GM06990 (cell line): ENCODE measurements at regions not wholly inside any gene's neighbourhood (a gene's known extent, or its start where the extent isn't known, plus 50 kb on each side); places are given as distances from the start of the nearest gene placed in this dataset.

ENCODE experiments used
- DNase-seq: peaks from one replicate; pipeline ENCODE4 v3.0.0-alpha.2; 2011; ENCODE audit not compliant: insufficient read length; ENCODE audit errors: extremely low read depth
- H3K27me3 ChIP-seq: replicated peaks from 2 replicates; pipeline ENCODE4 v1.6.0; 2011; ENCODE audit warnings: low read length; ENCODE audit not compliant: control insufficient read depth, insufficient read depth
- H3K36me3 ChIP-seq: 2 replicates; pipeline ENCODE4 v1.5.1; 2011; ENCODE audit warnings: low read length; ENCODE audit not compliant: control insufficient read depth, insufficient read depth
- H3K4me3 ChIP-seq: replicated peaks from 2 replicates; pipeline ENCODE4 v1.5.1; 2011; ENCODE audit warnings: low read depth, mild to moderate bottlenecking, control low read depth, low read length
- CTCF ChIP-seq: IDR thresholded peaks from 2 replicates; pipeline ENCODE4 v1.5.1; 2011; ENCODE audit warnings: low read length, control low read depth, mild to moderate bottlenecking, inconsistent platforms; ENCODE audit not compliant: insufficient read depth, poor library complexity, severe bottlenecking

- no peak overlapping the region for H3K4me3 ChIP-seq
- DNase-seq = no peak
- H3K36me3 ChIP-seq = no peaks in the 10 kb centered on the region
- no peak for TF ChIP-seq CTCF
- H3K27me3 ChIP-seq = no peaks in the 10 kb centered on the region
These were observed 806.7 kb upstream of the CHAC2 start for GRCh38 chr2:52960881-52961280.

GRCh38 chr2:52959801-52960200, 807.8 kb upstream of the CHAC2 start:
- no peak for DNase-seq
- Histone ChIP-seq H3K27me3 (no peaks in the 10 kb centered on the region), H3K4me3 (no peak overlapping the region), H3K36me3 (no peaks in the 10 kb centered on the region)
- TF ChIP-seq CTCF = no peak

GRCh38 chr2:52956766-52957165, 810.8 kb upstream of the CHAC2 start:
- DNase-seq = no peak
- TF ChIP-seq CTCF = no peak
- Histone ChIP-seq H3K27me3 (no peaks in the 10 kb centered on the region), H3K4me3 (no peak overlapping the region), H3K36me3 (no peaks in the 10 kb centered on the region)

GRCh38 chr2:52956118-52956517, 811.5 kb upstream of the CHAC2 start:
- no peak for TF ChIP-seq CTCF
- Histone ChIP-seq H3K4me3 (no peak overlapping the region), H3K27me3 (no peaks in the 10 kb centered on the region), H3K36me3 (no peaks in the 10 kb centered on the region)
- no peak for DNase-seq

GRCh38 chr2:52955079-52955478, 812.5 kb upstream of the CHAC2 start:
- DNase-seq = no peak
- TF ChIP-seq CTCF = no peak
- H3K36me3 ChIP-seq = no peaks in the 10 kb centered on the region
- no peak overlapping the region for H3K4me3 ChIP-seq
- H3K27me3 ChIP-seq = no peaks in the 10 kb centered on the region

GRCh38 chr2:52940101-52940500, 827.5 kb upstream of the CHAC2 start:
- no peak for TF ChIP-seq CTCF
- H3K27me3 ChIP-seq = no peaks in the 10 kb centered on the region
- H3K4me3 ChIP-seq = no peak overlapping the region
- H3K36me3 ChIP-seq = no peaks in the 10 kb centered on the region
- no peak for DNase-seq
